HG02610 (cell line): ENCODE measurements at regions not wholly inside any gene's neighbourhood (a gene's known extent, or its start where the extent isn't known, plus 50 kb on each side); places are given as distances from the start of the nearest gene placed in this dataset.

Source experiments
- ATAC-seq: cut with Tn5 transposase; IDR thresholded peaks from one replicate; pipeline ENCODE4 v1.9.1; 2021; ENCODE audit warnings: mild to moderate bottlenecking, moderate library complexity; ENCODE audit not compliant: unreplicated experiment

GRCh38 chr9:90420768-90421513, 221.7 kb downstream of the DIRAS2 start:
- ATAC-seq = no peak

GRCh38 chr9:90421786-90422185, 220.8 kb downstream of the DIRAS2 start:
- ATAC-seq = no peak

- no peak for ATAC-seq
Observed at GRCh38 chr9:90423661-90424193, 218.9 kb downstream of the DIRAS2 start.

- no peak for ATAC-seq
Observed at GRCh38 chr9:90428517-90428916, 214.1 kb downstream of the DIRAS2 start.

- no peak for ATAC-seq
Observed at GRCh38 chr9:90432951-90433350, 209.7 kb downstream of the DIRAS2 start.

GRCh38 chr9:90433398-90433941, 209.2 kb downstream of the DIRAS2 start:
- ATAC-seq = no peak

- no peak for ATAC-seq
Observed at GRCh38 chr9:90441814-90442213, 200.8 kb downstream of the DIRAS2 start.

GRCh38 chr9:90442723-90443122, 199.9 kb downstream of the DIRAS2 start:
- ATAC-seq = no peak

- no peak for ATAC-seq
Observed at GRCh38 chr9:90444609-90445204, 197.9 kb downstream of the DIRAS2 start.

GRCh38 chr9:90445391-90445790, 197.2 kb downstream of the DIRAS2 start:
- ATAC-seq = no peak

- no peak for ATAC-seq
Observed at GRCh38 chr9:90446200-90446948, 196.2 kb downstream of the DIRAS2 start.

- ATAC-seq = no peak
Observed at GRCh38 chr9:90447773-90448172, 194.9 kb downstream of the DIRAS2 start.

- ATAC-seq = no peak
Observed at GRCh38 chr9:90449213-90449925, 193.3 kb downstream of the DIRAS2 start.

GRCh38 chr9:90451804-90452203, 190.8 kb downstream of the DIRAS2 start:
- ATAC-seq = no peak

- ATAC-seq = no peak
Observed at GRCh38 chr9:90455316-90455715, 187.3 kb downstream of the DIRAS2 start.

GRCh38 chr9:90457386-90458190, 185.0 kb downstream of the DIRAS2 start:
- no peak for ATAC-seq

GRCh38 chr9:90458485-90458884, 184.1 kb downstream of the DIRAS2 start:
- no peak for ATAC-seq

GRCh38 chr9:90459321-90459720, 183.3 kb downstream of the DIRAS2 start:
- ATAC-seq = no peak

GRCh38 chr9:90460220-90460619, 182.4 kb downstream of the DIRAS2 start:
- no peak for ATAC-seq

- no peak for ATAC-seq
Observed at GRCh38 chr9:90464978-90465377, 177.6 kb downstream of the DIRAS2 start.
